Psoas muscle (tissue), 7 donors: ENCODE measurements at regions not wholly inside any gene's neighbourhood (a gene's known extent, or its start where the extent isn't known, plus 50 kb on each side); places are given as distances from the start of the nearest gene placed in this dataset.

Source experiments
- ATAC-seq, 4 donors: fragments of 200-7000 bp; cut with Tn5 transposase; one replicate each; pipeline ENCODE4 v1.9.1; 2020; ENCODE audit warnings: moderate library complexity in 3 of 4, mild to moderate bottlenecking in 2 of 4
- DNase-seq, 2 donors: peaks; one replicate each; pipeline ENCODE4 v3.0.0-alpha.2; 2020
- H3K27ac ChIP-seq: fragments of 200-600 bp; one replicate; pipeline ENCODE4 v1.8.0; 2022
- H3K27me3 ChIP-seq, 3 donors: fragments of 200-600 bp in 1 of 3; one replicate each; pipeline versions ENCODE4 v1.6.1 to v1.8.0; 2013 to 2022; ENCODE audit warnings: low read length in 2 of 3, mild to moderate bottlenecking in 2 of 3, moderate library complexity in 1 of 3; ENCODE audit not compliant: insufficient read depth in 3 of 3
- H3K36me3 ChIP-seq, 2 donors: fragments of 200-600 bp in 1 of 2; one replicate each; pipeline versions ENCODE4 v1.6.1 to v1.8.0; 2013 to 2022; ENCODE audit warnings: low read depth in 1 of 2, mild to moderate bottlenecking in 1 of 2, moderate library complexity in 1 of 2; ENCODE audit not compliant: insufficient read depth in 1 of 2
- H3K4me1 ChIP-seq: fragments of 200-600 bp; one replicate; pipeline ENCODE4 v1.8.0; 2022
- H3K4me3 ChIP-seq: fragments of 200-600 bp; one replicate; pipeline ENCODE4 v1.8.0; 2022; ENCODE audit warnings: mild to moderate bottlenecking
- H3K9me3 ChIP-seq: fragments of 200-600 bp; one replicate; pipeline ENCODE4 v1.8.0; 2022
- WGBS, 3 donors: extraction: QIAGEN DNeasy Blood & Tissue Kit; methylation state at CpG; one replicate each; pipeline versions ENCODE4 v1.1.6 to v1.1.7; 2013; 5-methylcytosine and 5-hydroxymethylcytosine counted together
- intact Hi-C, 2 donors: fragments of 100-400 bp; cut with DNase I; formaldehyde crosslinking; loops; one replicate each; pipeline versions ENCODE4 v1.11.0 to v1.14.2; 2022
- TF ChIP-seq, protein P1 (sequence below): fragments of 200-600 bp; IDR thresholded peaks from one replicate; pipeline ENCODE4 v1.8.0; 2022; ENCODE audit warnings: antibody characterized with exemption
- donor health status: healthy with polysubstance abuse.
- donor health status: DM: no; HTN: no; CAD: no; lungs with moderate emphysema.
- donor health status: Bipolar disorder and iron deficiency.
- donor health status: healthy.
- donor health status: DM: yes; HTN: yes; CAD: no.
- donor health status: DM: no; HTN: no; CAD: no.
- donor health status: DM: yes; HTN: yes; CAD: no.

DNA sequence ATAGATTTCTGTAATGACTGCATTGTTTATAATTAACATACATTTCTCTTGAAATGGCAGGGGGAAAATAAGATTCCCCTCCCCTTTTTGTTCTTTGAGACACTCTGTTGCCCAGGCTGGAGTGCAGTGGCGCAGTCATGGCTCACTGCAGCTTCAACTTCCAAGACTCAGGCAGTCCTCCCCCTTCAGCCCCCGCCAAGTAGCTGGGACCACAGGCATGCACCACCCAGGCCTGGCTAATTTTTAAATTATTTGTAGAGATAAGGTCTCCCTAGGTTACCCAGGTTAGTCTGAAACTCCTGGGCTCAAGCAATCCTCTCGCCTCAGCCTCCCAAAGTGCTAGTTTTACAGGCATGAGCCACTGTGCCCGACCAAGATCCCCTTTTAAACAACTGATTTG lies 67.7 kb downstream of the KATNIP start:
- Histone ChIP-seq H3K36me3 (no peaks in the 10 kb centered on the region), H3K27ac (no peak overlapping the region), H3K4me3 (no peak overlapping the region), H3K4me1 (no peaks in the 10 kb centered on the region), H3K9me3 (no peaks in the 10 kb centered on the region), H3K27me3 (no peaks in the 10 kb centered on the region)
- intact Hi-C loops: no loop called here
- TF ChIP-seq, protein P1, sequence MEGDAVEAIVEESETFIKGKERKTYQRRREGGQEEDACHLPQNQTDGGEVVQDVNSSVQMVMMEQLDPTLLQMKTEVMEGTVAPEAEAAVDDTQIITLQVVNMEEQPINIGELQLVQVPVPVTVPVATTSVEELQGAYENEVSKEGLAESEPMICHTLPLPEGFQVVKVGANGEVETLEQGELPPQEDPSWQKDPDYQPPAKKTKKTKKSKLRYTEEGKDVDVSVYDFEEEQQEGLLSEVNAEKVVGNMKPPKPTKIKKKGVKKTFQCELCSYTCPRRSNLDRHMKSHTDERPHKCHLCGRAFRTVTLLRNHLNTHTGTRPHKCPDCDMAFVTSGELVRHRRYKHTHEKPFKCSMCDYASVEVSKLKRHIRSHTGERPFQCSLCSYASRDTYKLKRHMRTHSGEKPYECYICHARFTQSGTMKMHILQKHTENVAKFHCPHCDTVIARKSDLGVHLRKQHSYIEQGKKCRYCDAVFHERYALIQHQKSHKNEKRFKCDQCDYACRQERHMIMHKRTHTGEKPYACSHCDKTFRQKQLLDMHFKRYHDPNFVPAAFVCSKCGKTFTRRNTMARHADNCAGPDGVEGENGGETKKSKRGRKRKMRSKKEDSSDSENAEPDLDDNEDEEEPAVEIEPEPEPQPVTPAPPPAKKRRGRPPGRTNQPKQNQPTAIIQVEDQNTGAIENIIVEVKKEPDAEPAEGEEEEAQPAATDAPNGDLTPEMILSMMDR: no peak
- DNase-seq: no peak
- ATAC-seq: no peak
- WGBS, 3 donors: 89 to 96% (median 95%) methylated on average over 4 of the region's 4 CpGs

DNA sequence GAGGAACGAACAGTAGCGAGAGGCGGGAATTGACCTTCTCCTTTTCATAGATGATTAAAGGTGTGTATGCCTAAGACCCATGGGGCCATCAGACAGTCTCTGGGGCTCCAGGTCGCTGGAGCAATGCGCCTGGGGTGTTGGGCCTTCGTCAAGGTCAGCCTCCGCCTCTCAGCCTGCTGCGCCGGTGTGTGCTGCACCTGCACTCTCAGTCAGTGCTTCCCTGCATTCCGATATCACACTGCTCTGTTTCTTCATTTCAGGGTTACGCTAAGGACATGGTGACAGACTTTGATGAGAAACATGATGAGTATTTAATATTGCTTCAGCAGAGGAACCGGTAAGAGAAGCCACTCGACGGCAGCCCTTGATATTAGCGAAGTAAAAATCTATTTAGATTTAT lies 68.2 kb downstream of the KATNIP start:
- intact Hi-C loops: no loop called here
- no peak for DNase-seq
- H3K4me1 ChIP-seq: no peaks in the 10 kb centered on the region
- WGBS, 3 donors: 88 to 91% (median 91%) methylated on average over 15 of the region's 15 CpGs
- ATAC-seq: no peak
- H3K4me3 ChIP-seq: no peak overlapping the region
- H3K9me3 ChIP-seq: no peaks in the 10 kb centered on the region
- TF ChIP-seq, protein P1: no peak
- H3K27ac ChIP-seq: no peak overlapping the region
- no peaks in the 10 kb centered on the region for H3K36me3 ChIP-seq
- H3K27me3 ChIP-seq: no peaks in the 10 kb centered on the region

DNA sequence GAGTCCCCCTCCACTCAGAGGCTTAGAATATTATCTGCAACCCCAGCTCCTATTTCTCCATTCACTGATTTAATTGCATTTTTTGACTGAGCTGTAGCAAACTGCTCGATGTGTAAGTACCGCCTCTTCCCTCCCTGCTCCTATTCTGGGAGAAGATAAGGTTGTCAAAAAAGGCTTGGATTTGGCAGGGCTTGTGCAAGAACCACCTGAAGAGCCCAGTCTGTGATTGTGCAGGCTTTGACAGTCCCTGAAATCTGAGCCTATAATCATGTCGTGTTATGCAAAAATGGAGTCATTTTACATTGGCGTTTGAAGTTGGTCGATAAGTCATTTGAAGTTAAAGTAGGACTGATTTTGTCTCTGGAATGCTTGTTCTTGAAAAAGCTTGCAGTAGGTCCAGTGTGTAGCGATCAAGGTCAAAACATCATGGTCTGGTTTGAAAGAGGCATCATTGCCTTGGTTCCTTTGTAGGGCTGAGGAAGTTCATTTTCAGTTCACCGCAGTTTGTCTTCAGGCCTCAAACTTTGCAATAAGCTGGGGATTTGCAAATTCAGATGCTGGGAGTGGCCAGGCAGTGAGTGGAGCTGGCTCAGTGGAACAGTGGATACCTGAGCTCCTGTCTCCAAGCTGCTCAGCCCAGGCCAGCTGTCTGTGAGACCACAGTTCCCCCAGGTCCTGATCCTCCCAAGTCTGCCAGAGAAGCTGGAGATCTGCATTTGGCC lies 68.8 kb downstream of the KATNIP start:
- H3K9me3 ChIP-seq: no peaks in the 10 kb centered on the region
- no peak overlapping the region for H3K4me3 ChIP-seq
- ATAC-seq (no peak), DNase-seq (no peak)
- WGBS, 3 donors: 52 to 62% (median 57%) methylated on average over 7 of the region's 7 CpGs
- H3K36me3 ChIP-seq: no peaks in the 10 kb centered on the region
- no peaks in the 10 kb centered on the region for H3K27me3 ChIP-seq
- no peak overlapping the region for H3K27ac ChIP-seq
- no peaks in the 10 kb centered on the region for H3K4me1 ChIP-seq
- intact Hi-C loops: no loop called here
- TF ChIP-seq, protein P1: no peak

DNA sequence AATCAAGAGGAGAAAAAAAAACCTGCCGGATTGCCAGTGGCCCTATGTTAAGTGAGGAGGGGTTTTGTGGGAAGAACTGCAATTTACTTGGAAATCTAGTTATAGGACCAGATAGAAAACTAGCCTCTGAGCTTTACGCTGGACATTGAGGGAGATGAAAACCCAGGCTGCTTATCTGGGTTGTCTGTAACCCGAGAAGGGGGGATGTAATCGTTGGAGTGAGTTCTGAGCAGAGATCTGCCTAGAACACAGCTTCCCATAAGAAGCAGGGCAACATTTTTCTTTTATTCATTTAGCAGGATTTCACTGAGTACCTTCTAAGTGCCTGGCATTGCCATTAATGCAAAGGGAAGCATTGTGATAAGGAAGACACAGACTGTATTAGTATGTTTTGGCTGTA lies 70.6 kb downstream of the KATNIP start:
- H3K4me3 ChIP-seq: no peak overlapping the region
- 65 to 75% (median 68%) methylated on average over 4 of the region's 4 CpGs for WGBS, 3 donors
- intact Hi-C loops: no loop called here
- no peaks in the 10 kb centered on the region for H3K9me3 ChIP-seq
- no peaks in the 10 kb centered on the region for H3K27me3 ChIP-seq
- ATAC-seq: no peak
- TF ChIP-seq, protein P1: no peak
- no peak for DNase-seq
- H3K36me3 ChIP-seq: no peaks in the 10 kb centered on the region
- no peaks in the 10 kb centered on the region for H3K4me1 ChIP-seq
- no peak overlapping the region for H3K27ac ChIP-seq
